ENCODE measurements at regions not wholly inside any gene's neighbourhood (a gene's known extent, or its start where the extent isn't known, plus 50 kb on each side); places are given as distances from the start of the nearest gene placed in this dataset.

- Histone ChIP-seq H3K36me3 (no peaks in the 10 kb centered on the region), H3K27ac (replicated peaks in 1 of 4) (no peak overlapping the region), H3K4me1 (no peaks in the 10 kb centered on the region), H3K9me3 (no peaks in the 10 kb centered on the region), H3K4me3 (no peak overlapping the region), H3K27me3 (no peaks in the 10 kb centered on the region)
- no peak for TF ChIP-seq POLR2AphosphoS5 (IDR thresholded peaks at IDR 0.05)
- no peak for TF ChIP-seq POLR2A (IDR thresholded peaks at IDR 0.05; ENCODE audit: low read depth)
- intact Hi-C loops (cut with DNase I) = no loop called here
- WGBS = 82% methylated on average over 1 of the region's 1 CpG
- DNase-seq (ENCODE audit: extremely low spot score) = no peak
Measured at GRCh38 chrX:33272986-33273385, 61.6 kb upstream of the DMD start.

Measured in esophagus muscularis mucosa (tissue), 4 donors.